Neutrophil (primary cell): ENCODE measurements at regions not wholly inside any gene's neighbourhood (a gene's known extent, or its start where the extent isn't known, plus 50 kb on each side); places are given as distances from the start of the nearest gene placed in this dataset.

Source experiments
- H3K27ac ChIP-seq: fragments of 200-600 bp; sonication (generic); 2 replicates; pipeline ENCODE4 v1.5.1; 2016; ENCODE audit warnings: mild to moderate bottlenecking, moderate library complexity
- H3K27me3 ChIP-seq: fragments of 200-600 bp; sonication (generic); 2 replicates; pipeline ENCODE4 v1.6.0; 2016; ENCODE audit warnings: mild to moderate bottlenecking
- H3K36me3 ChIP-seq: fragments of 200-600 bp; sonication (generic); 2 replicates; pipeline ENCODE4 v1.5.1; 2017
- H3K4me1 ChIP-seq, 2 experiments: fragments of 200-600 bp in 1 of 2; sonication (generic) in 1 of 2; 1 replicate in 1 of 2; 2 replicates in 1 of 2; pipeline versions ENCODE4 v1.5.1 to v1.6.1; 2013 to 2016; ENCODE audit warnings: low read depth in 1 of 2, low read length in 1 of 2, mild to moderate bottlenecking in 1 of 2, moderate library complexity in 1 of 2; ENCODE audit not compliant: control insufficient read depth in 1 of 2, insufficient read depth in 1 of 2
- H3K4me3 ChIP-seq, 2 experiments: fragments of 200-600 bp in 1 of 2; sonication (generic) in 1 of 2; 1 replicate in 1 of 2; 2 replicates in 1 of 2; pipeline ENCODE4 v1.5.1; 2013 to 2016; ENCODE audit warnings: low read depth in 1 of 2, low read length in 1 of 2, mild to moderate bottlenecking in 1 of 2, moderate library complexity in 1 of 2
- H3K9me3 ChIP-seq: fragments of 200-600 bp; sonication (generic); 2 replicates; pipeline ENCODE4 v1.5.1; 2016
- TF ChIP-seq, protein P1 (sequence below): fragments of 200-600 bp; sonication (generic); IDR thresholded peaks from 2 replicates; pipeline ENCODE4 v1.5.1; 2016; ENCODE audit warnings: antibody characterized with exemption

DNA sequence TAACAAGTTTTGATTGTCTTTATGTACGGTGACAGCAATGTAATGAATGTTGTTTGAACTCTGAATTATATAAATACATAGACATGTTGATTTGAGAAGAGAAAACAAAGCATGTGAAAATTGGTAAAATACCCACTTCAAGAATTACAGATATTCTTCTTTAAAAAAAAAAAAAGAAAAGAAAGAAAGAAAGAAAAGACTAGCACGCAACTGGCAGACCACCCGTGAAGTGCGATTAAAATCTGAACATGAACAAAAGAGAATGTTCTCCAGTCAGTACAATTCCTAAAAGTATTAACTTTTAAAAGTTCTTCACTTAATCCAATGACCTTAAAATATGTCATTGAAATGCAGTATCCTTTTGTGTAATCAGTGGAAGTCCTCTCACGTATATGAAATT, 434.9 kb downstream of the TFAP2A start:
- no peaks in the 10 kb centered on the region for H3K4me1 ChIP-seq
- no peak overlapping the region for H3K27ac ChIP-seq
- H3K36me3 ChIP-seq: no peaks in the 10 kb centered on the region
- H3K27me3 ChIP-seq: no peaks in the 10 kb centered on the region
- no peaks in the 10 kb centered on the region for H3K9me3 ChIP-seq
- H3K4me3 ChIP-seq: no peak overlapping the region
- TF ChIP-seq, protein P1, sequence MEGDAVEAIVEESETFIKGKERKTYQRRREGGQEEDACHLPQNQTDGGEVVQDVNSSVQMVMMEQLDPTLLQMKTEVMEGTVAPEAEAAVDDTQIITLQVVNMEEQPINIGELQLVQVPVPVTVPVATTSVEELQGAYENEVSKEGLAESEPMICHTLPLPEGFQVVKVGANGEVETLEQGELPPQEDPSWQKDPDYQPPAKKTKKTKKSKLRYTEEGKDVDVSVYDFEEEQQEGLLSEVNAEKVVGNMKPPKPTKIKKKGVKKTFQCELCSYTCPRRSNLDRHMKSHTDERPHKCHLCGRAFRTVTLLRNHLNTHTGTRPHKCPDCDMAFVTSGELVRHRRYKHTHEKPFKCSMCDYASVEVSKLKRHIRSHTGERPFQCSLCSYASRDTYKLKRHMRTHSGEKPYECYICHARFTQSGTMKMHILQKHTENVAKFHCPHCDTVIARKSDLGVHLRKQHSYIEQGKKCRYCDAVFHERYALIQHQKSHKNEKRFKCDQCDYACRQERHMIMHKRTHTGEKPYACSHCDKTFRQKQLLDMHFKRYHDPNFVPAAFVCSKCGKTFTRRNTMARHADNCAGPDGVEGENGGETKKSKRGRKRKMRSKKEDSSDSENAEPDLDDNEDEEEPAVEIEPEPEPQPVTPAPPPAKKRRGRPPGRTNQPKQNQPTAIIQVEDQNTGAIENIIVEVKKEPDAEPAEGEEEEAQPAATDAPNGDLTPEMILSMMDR: no peak

DNA sequence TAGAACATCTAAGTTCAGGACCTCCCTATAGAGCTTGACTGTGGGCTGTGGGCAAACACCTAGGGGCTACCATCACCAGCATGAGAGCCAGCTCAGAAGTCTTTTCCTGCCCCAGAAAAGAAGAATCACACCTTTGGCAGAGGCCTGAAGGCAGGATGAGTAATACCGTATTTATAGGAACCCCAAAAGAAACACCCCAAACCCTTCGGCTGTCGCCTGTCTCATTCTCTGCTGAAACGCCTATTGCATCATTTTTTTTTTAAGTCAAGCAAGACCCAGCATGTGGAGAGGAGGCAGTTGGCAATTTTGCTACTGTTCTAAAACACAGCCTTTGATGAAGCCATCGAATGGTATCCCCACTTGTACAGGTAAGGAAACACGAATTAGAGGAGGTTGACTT, 436.4 kb downstream of the TFAP2A start:
- no peaks in the 10 kb centered on the region for H3K27me3 ChIP-seq
- H3K9me3 ChIP-seq: no peaks in the 10 kb centered on the region
- H3K36me3 ChIP-seq: no peaks in the 10 kb centered on the region
- H3K4me3 ChIP-seq: no peak overlapping the region
- H3K27ac ChIP-seq: no peak overlapping the region
- H3K4me1 ChIP-seq: no peaks in the 10 kb centered on the region
- TF ChIP-seq, protein P1: no peak

- H3K36me3 ChIP-seq: no peaks in the 10 kb centered on the region
- TF ChIP-seq, protein P1: no peak
- H3K4me1 ChIP-seq: no peaks in the 10 kb centered on the region
- no peak overlapping the region for H3K27ac ChIP-seq
- no peak overlapping the region for H3K4me3 ChIP-seq
- no peaks in the 10 kb centered on the region for H3K9me3 ChIP-seq
- no peaks in the 10 kb centered on the region for H3K27me3 ChIP-seq
Measured at GRCh38 chr6:9977411-9977810, 437.5 kb downstream of the TFAP2A start.

GRCh38 chr6:9961646-9962045, 453.2 kb downstream of the TFAP2A start:
- TF ChIP-seq, protein P1: no peak
- Histone ChIP-seq H3K36me3 (no peaks in the 10 kb centered on the region), H3K9me3 (no peaks in the 10 kb centered on the region)

GRCh38 chr6:9957215-9957759, 457.6 kb downstream of the TFAP2A start:
- Histone ChIP-seq H3K27me3 (no peaks in the 10 kb centered on the region), H3K9me3 (no peaks in the 10 kb centered on the region), H3K4me3 (no peak overlapping the region), H3K27ac (no peak overlapping the region), H3K36me3 (no peaks in the 10 kb centered on the region), H3K4me1 (no peaks in the 10 kb centered on the region)
- TF ChIP-seq, protein P1: no peak

More at GRCh38 chr6:9961646-9962045, 453.2 kb downstream of the TFAP2A start:
- Histone ChIP-seq H3K27me3 (no peaks in the 10 kb centered on the region), H3K4me1 (no peaks in the 10 kb centered on the region), H3K27ac (no peak overlapping the region), H3K4me3 (no peak overlapping the region)

GRCh38 chr6:9948678-9949077, 466.2 kb downstream of the TFAP2A start:
- TF ChIP-seq, protein P1: no peak
- Histone ChIP-seq H3K27me3 (no peaks in the 10 kb centered on the region), H3K27ac (no peak overlapping the region), H3K4me3 (no peak overlapping the region), H3K4me1 (no peaks in the 10 kb centered on the region), H3K9me3 (no peaks in the 10 kb centered on the region), H3K36me3 (no peaks in the 10 kb centered on the region)
